NOMO-1 (cell line): ENCODE measurements at regions not wholly inside any gene's neighbourhood (a gene's known extent, or its start where the extent isn't known, plus 50 kb on each side); places are given as distances from the start of the nearest gene placed in this dataset.

ENCODE experiments used
- DNase-seq, 2 experiments: peaks; one replicate each; lab custom pipeline; 2025; ENCODE audit not compliant: unreplicated experiment in 2 of 2; lab: John Stamatoyannopoulos, UW

- no peak for DNase-seq
These were observed 393.0 kb upstream of the KIRREL3 start for GRCh38 chr11:127393460-127393997.

GRCh38 chr11:127392575-127392974 is 392.0 kb upstream of the KIRREL3 start:
- no peak for DNase-seq

- DNase-seq = no peak
These were observed 389.9 kb upstream of the KIRREL3 start for GRCh38 chr11:127390465-127390864.

GRCh38 chr11:127385071-127385470 is 384.5 kb upstream of the KIRREL3 start:
- no peak for DNase-seq

DNA sequence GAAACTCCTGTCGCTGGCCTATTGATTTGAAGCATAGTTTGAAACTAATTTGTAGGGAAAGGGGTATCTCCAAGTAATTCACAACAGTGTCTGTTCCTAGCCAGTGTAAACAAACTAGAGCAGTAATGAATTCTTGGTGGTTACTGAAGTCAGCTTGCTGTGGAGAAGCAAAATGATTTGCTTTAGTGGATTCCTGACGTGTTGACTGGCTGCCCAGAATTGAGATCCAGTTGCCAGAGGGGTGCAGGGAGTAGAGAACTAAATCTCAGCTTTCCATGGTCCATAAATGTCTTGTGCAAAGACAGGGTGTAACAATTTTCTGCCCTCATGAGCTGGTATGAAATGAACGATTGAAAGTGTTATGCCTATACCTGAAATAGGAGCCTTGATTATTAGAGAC is 382.5 kb upstream of the KIRREL3 start:
- no peak for DNase-seq

- no peak for DNase-seq
These were observed 380.7 kb upstream of the KIRREL3 start for GRCh38 chr11:127381247-127381646.

GRCh38 chr11:127379686-127380085 is 379.1 kb upstream of the KIRREL3 start:
- DNase-seq = no peak

GRCh38 chr11:127376301-127376700 is 375.7 kb upstream of the KIRREL3 start:
- no peak for DNase-seq

DNA sequence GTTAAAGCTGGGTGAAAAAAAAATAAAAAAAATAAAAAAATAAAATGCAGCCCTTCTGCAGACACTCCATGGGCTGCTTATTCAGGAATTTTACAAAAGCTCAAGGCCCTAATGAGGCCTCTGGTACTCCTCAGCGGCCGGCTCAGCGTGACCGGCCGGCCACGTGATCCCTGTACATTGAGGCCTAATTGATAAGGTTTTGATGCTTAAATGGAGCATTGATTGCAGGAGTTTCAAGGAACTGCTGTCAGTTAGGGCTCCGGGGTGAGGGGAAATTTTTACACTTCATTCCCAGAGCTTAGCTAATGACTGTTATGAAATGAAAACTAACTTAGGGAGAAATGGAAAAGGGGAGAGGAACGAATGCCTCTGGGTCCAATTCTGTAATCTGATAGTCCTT is 368.8 kb upstream of the KIRREL3 start:
- no peak for DNase-seq

- DNase-seq = no peak
These were observed 362.3 kb upstream of the KIRREL3 start for GRCh38 chr11:127362754-127363308.

DNA sequence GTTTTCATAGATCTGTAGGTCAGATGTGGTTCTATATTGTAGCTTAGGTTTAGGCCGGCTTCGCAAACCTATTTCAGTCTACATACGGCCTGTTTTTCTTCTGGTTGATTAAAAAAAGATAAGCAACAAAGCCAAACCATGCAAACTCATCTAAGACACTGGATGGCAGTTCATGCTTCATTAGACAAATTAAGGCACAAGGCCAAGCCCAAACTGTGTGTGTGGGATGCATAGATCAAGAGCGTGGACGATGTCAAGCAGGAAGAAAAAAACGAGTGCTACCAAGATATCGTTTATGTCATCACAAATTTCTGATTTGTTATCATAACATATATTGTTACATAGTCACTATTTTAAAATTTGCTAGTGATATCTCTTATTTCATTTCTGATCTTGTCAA is 357.6 kb upstream of the KIRREL3 start:
- no peak for DNase-seq

DNA sequence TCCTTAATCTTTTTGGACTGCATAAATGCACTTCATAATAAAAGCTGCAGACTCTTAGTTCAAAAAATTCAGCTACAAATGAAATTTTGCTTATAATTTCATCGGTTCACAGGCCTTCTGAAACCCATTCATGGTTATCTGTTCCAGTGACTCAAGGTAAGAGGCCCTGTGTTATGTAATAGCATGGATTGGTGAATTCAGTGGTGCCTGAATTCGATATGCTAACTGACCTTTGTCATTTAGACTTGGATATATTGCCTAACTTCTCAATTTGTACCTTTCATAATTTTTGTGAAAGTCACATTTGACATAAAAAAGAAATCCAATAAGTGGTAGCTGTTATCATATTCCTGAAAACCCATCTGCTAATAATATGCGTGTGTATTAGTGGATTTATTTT is 349.9 kb upstream of the KIRREL3 start:
- no peak for DNase-seq

- DNase-seq = no peak
These were observed 345.4 kb upstream of the KIRREL3 start for GRCh38 chr11:127345819-127346459.

DNA sequence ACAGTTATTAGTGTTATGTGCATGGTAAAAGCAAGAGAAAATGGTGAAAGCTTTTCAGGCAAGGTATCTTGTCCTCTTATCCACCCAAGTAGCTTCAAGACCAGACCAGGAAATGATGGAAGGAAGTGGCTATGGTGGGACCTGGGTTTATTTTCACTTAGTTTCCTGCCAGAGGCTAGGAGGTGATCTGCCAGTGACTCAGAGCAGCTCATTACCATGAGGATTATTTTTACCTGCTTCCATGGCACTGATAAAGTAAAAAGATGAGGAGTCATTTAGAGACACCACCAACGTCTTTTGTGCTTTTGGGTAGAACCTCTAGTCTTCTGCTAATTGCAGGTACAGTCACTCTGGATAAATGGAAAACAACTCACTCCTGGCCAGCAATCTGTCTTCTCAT is 339.9 kb upstream of the KIRREL3 start:
- DNase-seq = no peak

- DNase-seq = no peak
These were observed 338.8 kb upstream of the KIRREL3 start for GRCh38 chr11:127339376-127339775.

- no peak for DNase-seq
These were observed 338.1 kb upstream of the KIRREL3 start for GRCh38 chr11:127338380-127339259.

DNA sequence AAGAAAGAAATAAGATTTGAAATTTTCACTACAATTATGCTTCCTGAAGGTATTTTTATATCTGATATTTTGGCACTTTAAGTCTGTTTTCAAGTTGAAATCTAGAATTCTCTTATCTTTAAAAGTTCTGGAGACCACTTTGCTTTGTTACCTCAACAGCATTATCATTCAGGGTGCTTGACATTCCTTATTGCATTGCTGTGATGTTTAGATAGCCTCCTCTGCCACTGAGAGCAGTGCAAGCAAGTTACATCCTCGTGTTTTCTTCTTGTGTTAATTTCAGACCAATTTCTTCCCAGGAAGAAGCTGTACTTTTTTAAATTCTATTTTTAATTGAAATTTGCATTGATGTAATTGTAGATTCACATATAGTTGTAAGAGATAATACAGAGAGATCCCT is 333.9 kb upstream of the KIRREL3 start:
- no peak for DNase-seq

GRCh38 chr11:127332896-127333295 is 332.3 kb upstream of the KIRREL3 start:
- no peak for DNase-seq

DNA sequence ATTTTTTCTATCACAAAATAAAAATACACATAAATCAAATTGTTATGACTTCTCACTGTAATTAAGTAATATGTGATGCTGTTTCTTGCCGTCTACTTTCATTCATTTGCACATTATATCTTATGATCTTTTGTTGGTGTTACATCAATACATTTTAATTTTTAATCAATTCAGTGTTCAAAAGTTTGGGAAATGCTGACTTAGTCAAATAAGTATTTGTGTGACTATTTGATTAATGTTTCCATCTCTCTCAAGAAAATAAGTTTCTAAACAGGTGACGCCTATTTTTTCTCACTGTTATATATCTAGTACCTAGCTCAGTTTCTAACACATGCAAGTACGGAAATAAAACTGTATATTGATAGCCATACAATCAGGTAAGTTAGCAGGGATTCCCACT is 329.5 kb upstream of the KIRREL3 start:
- no peak for DNase-seq

GRCh38 chr11:127308291-127308690 is 307.7 kb upstream of the KIRREL3 start:
- DNase-seq = no peak

GRCh38 chr11:127307700-127308099 is 307.1 kb upstream of the KIRREL3 start:
- DNase-seq = no peak

DNA sequence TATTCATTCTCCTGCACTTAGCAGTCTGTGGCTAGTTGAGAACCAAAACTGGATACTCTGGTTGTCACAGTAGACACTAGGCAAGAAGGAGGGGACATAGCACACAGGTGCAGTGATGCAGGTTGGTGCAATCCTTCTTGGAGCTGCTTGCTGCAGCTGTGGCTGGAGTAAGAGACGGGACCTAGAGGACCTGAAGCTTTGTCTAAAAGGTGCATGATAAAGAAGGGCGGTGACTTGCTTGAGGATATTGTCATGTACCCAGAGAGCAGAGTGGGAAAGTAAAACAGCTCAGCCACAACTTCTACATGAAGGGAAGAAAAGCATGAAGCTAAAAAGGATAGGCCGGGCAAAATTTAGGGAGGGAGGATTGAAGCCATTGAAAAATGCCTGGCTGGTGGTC is 304.1 kb upstream of the KIRREL3 start:
- no peak for DNase-seq
